Liver (tissue), 3 donors: ENCODE measurements at regions not wholly inside any gene's neighbourhood (a gene's known extent, or its start where the extent isn't known, plus 50 kb on each side); places are given as distances from the start of the nearest gene placed in this dataset.

Experiments
- EGR1 ChIP-seq, 2 donors: IDR thresholded peaks; 2 replicates each; pipeline ENCODE4 v1.6.1; 2016 to 2018; ENCODE audit warnings: antibody characterized with exemption in 2 of 2, low read depth in 2 of 2
- JUND ChIP-seq, 2 donors: IDR thresholded peaks; 2 replicates each; pipeline ENCODE4 v1.6.1; 2016; ENCODE audit warnings: antibody characterized with exemption in 2 of 2
- RAD21 ChIP-seq, 2 donors: IDR thresholded peaks; 2 replicates each; pipeline ENCODE4 v1.6.1; 2016; ENCODE audit warnings: antibody characterized with exemption in 2 of 2, mild to moderate bottlenecking in 2 of 2
- TF ChIP-seq, protein P1 (sequence below): fragments of 150-350 bp; IDR thresholded peaks from 2 replicates; pipeline ENCODE4 v1.5.1; 2017; ENCODE audit warnings: improper control_type of control experiment, low read depth, low read length; ENCODE audit not compliant: missing input control
- TF ChIP-seq, protein P2 (sequence below): IDR thresholded peaks from 2 replicates; pipeline ENCODE4 v1.6.1; 2016; ENCODE audit warnings: antibody characterized with exemption
- donor health status: healthy.
- donor health status: healthy.

DNA sequence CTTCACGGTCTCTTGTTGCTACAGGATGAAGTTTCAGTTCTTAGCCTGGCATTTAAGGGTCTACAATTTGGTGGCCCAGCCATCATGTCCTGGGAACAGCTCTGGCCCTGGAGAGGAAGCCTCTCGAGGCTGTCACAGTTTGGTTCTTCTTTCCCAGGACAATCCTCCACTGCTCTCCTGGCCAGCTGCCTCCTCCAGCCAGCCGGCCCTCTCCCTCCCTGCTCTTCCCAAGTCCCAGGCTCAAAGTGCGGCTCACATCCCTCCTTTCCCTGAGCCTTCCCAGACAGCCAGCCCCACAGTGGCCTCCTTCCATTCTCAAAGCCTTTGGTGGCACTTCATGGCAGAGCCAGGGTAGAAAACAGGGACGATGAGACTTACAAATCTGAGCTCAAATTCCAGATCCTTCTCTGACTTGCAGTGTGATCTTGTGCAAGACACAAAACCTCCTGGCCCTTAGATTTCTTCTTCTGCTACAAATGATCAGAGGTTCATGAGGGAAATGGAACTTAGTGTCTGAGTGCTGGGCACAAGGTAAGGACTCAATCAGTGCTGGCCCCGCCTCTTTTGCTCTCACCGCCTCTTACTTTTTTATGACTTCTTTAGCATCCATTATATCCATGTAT lies 223.8 kb upstream of the ECI2 start:
- TF ChIP-seq, protein P1, sequence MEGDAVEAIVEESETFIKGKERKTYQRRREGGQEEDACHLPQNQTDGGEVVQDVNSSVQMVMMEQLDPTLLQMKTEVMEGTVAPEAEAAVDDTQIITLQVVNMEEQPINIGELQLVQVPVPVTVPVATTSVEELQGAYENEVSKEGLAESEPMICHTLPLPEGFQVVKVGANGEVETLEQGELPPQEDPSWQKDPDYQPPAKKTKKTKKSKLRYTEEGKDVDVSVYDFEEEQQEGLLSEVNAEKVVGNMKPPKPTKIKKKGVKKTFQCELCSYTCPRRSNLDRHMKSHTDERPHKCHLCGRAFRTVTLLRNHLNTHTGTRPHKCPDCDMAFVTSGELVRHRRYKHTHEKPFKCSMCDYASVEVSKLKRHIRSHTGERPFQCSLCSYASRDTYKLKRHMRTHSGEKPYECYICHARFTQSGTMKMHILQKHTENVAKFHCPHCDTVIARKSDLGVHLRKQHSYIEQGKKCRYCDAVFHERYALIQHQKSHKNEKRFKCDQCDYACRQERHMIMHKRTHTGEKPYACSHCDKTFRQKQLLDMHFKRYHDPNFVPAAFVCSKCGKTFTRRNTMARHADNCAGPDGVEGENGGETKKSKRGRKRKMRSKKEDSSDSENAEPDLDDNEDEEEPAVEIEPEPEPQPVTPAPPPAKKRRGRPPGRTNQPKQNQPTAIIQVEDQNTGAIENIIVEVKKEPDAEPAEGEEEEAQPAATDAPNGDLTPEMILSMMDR = no peak
- TF ChIP-seq, protein P2, sequence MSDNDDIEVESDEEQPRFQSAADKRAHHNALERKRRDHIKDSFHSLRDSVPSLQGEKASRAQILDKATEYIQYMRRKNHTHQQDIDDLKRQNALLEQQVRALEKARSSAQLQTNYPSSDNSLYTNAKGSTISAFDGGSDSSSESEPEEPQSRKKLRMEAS = no peak
- no peak for TF ChIP-seq EGR1 (IDR thresholded peaks at IDR 0.05; ENCODE audit: low read depth in 2 of 2)
- no peak for TF ChIP-seq JUND (IDR thresholded peaks at IDR 0.05)
- TF ChIP-seq RAD21 (IDR thresholded peaks at IDR 0.05) = no peak
